Mesendoderm (in vitro differentiated cells): ENCODE measurements at regions not wholly inside any gene's neighbourhood (a gene's known extent, or its start where the extent isn't known, plus 50 kb on each side); places are given as distances from the start of the nearest gene placed in this dataset.
"Not testable (repeated sequence)": the region's sequence is repeated elsewhere in the genome, so short reads cannot be mapped to it uniquely, and the experiment has no call there.

Experiments used
- DNase-seq: peaks from one replicate; pipeline ENCODE4 v3.0.0; 2013
- H2AK5ac ChIP-seq: 2 replicates; pipeline ENCODE4 v1.6.1; 2013; ENCODE audit warnings: low read length, inconsistent platforms
- H2BK120ac ChIP-seq: 2 replicates; pipeline ENCODE4 v1.6.1; 2013; ENCODE audit warnings: low read depth, mild to moderate bottlenecking, low read length, moderate library complexity, mixed read lengths
- H2BK15ac ChIP-seq: replicated peaks from 2 replicates; pipeline ENCODE4 v1.6.1; 2013; ENCODE audit warnings: low read depth, mild to moderate bottlenecking, moderate library complexity
- H2BK5ac ChIP-seq: 2 replicates; pipeline ENCODE4 v1.6.1; 2013; ENCODE audit warnings: low read length, inconsistent platforms
- H3K18ac ChIP-seq: 2 replicates; pipeline ENCODE4 v1.6.1; 2013; ENCODE audit warnings: mild to moderate bottlenecking, low read length, mixed read lengths
- H3K23ac ChIP-seq: one replicate; pipeline ENCODE4 v1.6.1; 2013; ENCODE audit warnings: low read length
- H3K27ac ChIP-seq: 2 replicates; pipeline ENCODE4 v1.5.1; 2013; ENCODE audit warnings: low read depth, mild to moderate bottlenecking, inconsistent platforms, low read length, moderate library complexity
- H3K27me3 ChIP-seq: 2 replicates; pipeline ENCODE4 v1.6.1; 2013; ENCODE audit warnings: low read length, control low read depth, mild to moderate bottlenecking, inconsistent platforms; ENCODE audit not compliant: insufficient read depth, poor library complexity
- H3K36me3 ChIP-seq: 2 replicates; pipeline ENCODE4 v1.6.1; 2013; ENCODE audit warnings: low read length, inconsistent platforms; ENCODE audit not compliant: control insufficient read depth, insufficient read depth
- H3K4ac ChIP-seq: one replicate; pipeline ENCODE4 v1.6.1; 2013; ENCODE audit warnings: low read depth, mild to moderate bottlenecking, low read length, moderate library complexity
- H3K4me1 ChIP-seq: 2 replicates; pipeline ENCODE4 v1.6.1; 2013; ENCODE audit warnings: low read depth, low read length, inconsistent platforms; ENCODE audit not compliant: control insufficient read depth
- H3K4me2 ChIP-seq: 2 replicates; pipeline ENCODE4 v1.6.1; 2013; ENCODE audit warnings: low read length
- H3K4me3 ChIP-seq: 2 replicates; pipeline ENCODE4 v1.5.1; 2013; ENCODE audit warnings: mild to moderate bottlenecking, low read length
- H3K56ac ChIP-seq: one replicate; pipeline ENCODE4 v1.6.1; 2013; ENCODE audit warnings: low read length
- H3K79me1 ChIP-seq: 2 replicates; pipeline ENCODE4 v1.6.1; 2013; ENCODE audit warnings: low read length, inconsistent platforms
- H3K79me2 ChIP-seq: 2 replicates; pipeline ENCODE4 v1.6.1; 2013; ENCODE audit warnings: mild to moderate bottlenecking, low read length; ENCODE audit not compliant: control insufficient read depth, insufficient read depth
- H3K9ac ChIP-seq: 2 replicates; pipeline ENCODE4 v1.6.1; 2013; ENCODE audit warnings: low read length, inconsistent platforms
- H4K5ac ChIP-seq: one replicate; pipeline ENCODE4 v1.6.1; 2013; ENCODE audit warnings: low read length
- H4K8ac ChIP-seq: one replicate; pipeline ENCODE4 v1.6.1; 2013; ENCODE audit warnings: low read depth, mild to moderate bottlenecking, control low read depth, low read length, moderate library complexity
- WGBS: extraction: QIAGEN DNeasy Blood & Tissue Kit; methylation state at CpG from one replicate; pipeline ENCODE4 v1.1.7; 2013; ENCODE audit warnings: low lambda C conversion rate, missing lambda C conversion rate; ENCODE audit not compliant: insufficient coverage; ENCODE audit errors: extremely low coverage; 5-methylcytosine and 5-hydroxymethylcytosine counted together

GRCh38 chr15:35182841-35183479, 97.9 kb upstream of the NANOGP8 start:
- Histone ChIP-seq H3K4me2 (no peak overlapping the region), H3K27me3 (no peaks in the 10 kb centered on the region), H3K18ac (no peak overlapping the region), H3K23ac (no peak overlapping the region), H3K4me1 (no peaks in the 10 kb centered on the region), H3K79me1 (no peaks in the 10 kb centered on the region), H3K4ac (no peak overlapping the region), H3K56ac (no peak overlapping the region), H2BK5ac (no peak overlapping the region), H3K4me3 (no peak overlapping the region), H2BK120ac (no peak overlapping the region), H2BK15ac (no peak overlapping the region), H3K9ac (no peak overlapping the region), H3K27ac (no peak overlapping the region), H4K8ac (no peak overlapping the region), H3K36me3 (no peaks in the 10 kb centered on the region), H4K5ac (no peak overlapping the region), H2AK5ac (no peak overlapping the region), H3K79me2 (no peaks in the 10 kb centered on the region)
- no CpG with 5 or more reads among the region's 2 CpGs for WGBS
- peak; percentile 83 for DNase-seq

DNA sequence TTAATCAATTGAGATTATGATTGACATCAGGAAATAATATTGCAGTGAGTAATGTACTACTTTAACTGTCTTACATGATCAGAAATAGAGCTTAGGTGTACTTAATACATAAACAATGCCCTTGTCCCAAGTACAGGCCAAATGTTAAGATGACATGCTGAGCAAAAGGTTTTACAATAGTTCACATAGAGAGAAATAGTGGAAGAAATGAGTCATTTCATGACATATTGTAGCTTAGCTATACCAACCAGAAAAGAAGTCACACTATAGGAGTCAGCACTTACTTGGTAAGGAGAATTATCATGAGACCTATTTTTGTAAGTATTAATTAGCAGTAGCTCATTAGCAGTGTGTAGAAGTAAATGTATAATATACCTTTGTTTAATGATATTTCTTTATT, 96.4 kb upstream of the NANOGP8 start:
- Histone ChIP-seq H3K56ac (no peak overlapping the region), H3K27ac (no peak overlapping the region), H3K4me2 (no peak overlapping the region), H3K4me3 (no peak overlapping the region), H3K79me2 (no peaks in the 10 kb centered on the region), H3K18ac (no peak overlapping the region), H3K23ac (no peak overlapping the region), H3K4ac (no peak overlapping the region), H3K4me1 (no peaks in the 10 kb centered on the region), H4K8ac (no peak overlapping the region), H3K9ac (no peak overlapping the region), H2AK5ac (no peak overlapping the region), H3K27me3 (no peaks in the 10 kb centered on the region), H2BK120ac (no peak overlapping the region), H2BK5ac (no peak overlapping the region), H3K36me3 (no peaks in the 10 kb centered on the region), H3K79me1 (no peaks in the 10 kb centered on the region), H2BK15ac (no peak overlapping the region), H4K5ac (no peak overlapping the region)
- DNase-seq: no peak

DNA sequence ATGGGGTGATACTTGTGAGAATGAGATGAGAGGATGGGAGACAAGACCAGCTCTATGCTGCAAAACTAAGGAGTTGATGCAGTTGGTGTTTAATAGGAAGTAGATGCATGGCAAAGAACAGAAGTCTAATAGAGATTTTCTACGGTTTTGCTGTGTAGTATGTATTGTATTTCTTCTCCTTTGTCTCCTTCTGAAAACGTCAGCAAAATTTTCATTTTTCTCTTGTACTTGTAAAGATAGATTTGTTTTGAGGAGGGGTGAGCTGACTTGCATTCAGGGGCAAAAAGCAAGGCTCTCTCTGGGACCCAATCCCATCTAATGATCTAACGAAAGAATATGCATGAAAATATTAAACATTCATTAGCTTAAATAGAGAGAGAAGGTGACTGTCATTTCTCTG, 94.6 kb upstream of the NANOGP8 start:
- no peaks in the 10 kb centered on the region for H3K4me1 ChIP-seq
- no peak overlapping the region for H3K4me2 ChIP-seq
- no peaks in the 10 kb centered on the region for H3K27me3 ChIP-seq
- no peak overlapping the region for H3K23ac ChIP-seq
- no peak overlapping the region for H2BK5ac ChIP-seq
- WGBS: no CpG with 5 or more reads among the region's 3 CpGs
- no peak for DNase-seq
- H2BK15ac ChIP-seq: no peak overlapping the region
- H3K4ac ChIP-seq: no peak overlapping the region
- no peak overlapping the region for H3K27ac ChIP-seq
- no peak overlapping the region for H3K56ac ChIP-seq
- H3K9ac ChIP-seq: no peak overlapping the region
- H4K8ac ChIP-seq: no peak overlapping the region
- H3K79me2 ChIP-seq: no peaks in the 10 kb centered on the region
- H2AK5ac ChIP-seq: no peak overlapping the region
- H3K79me1 ChIP-seq: no peaks in the 10 kb centered on the region
- H3K36me3 ChIP-seq: no peaks in the 10 kb centered on the region
- no peak overlapping the region for H3K18ac ChIP-seq
- H2BK120ac ChIP-seq: no peak overlapping the region
- no peak overlapping the region for H3K4me3 ChIP-seq
- no peak overlapping the region for H4K5ac ChIP-seq

DNA sequence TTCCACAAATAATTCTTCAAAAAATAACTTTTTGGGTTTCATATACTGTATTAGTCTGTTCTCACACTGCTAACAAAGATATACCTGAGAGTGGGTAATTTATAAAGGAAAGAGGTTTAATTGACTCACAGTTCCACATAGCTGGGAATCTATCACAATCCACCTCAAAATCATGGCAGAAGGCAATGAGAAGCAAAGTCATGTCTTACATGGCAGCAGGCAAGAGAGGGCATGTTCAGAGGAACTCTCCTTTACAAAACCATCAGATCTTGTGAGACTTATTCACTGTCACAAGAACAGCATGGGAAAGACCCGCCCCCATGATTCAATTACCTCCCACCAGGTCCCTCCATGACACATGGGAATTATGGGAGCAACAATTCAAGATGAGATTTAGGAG, 93.1 kb upstream of the NANOGP8 start:
- not testable (repeated sequence) for H3K27ac ChIP-seq, H4K5ac ChIP-seq, H2AK5ac ChIP-seq, H4K8ac ChIP-seq, DNase-seq, H3K4me1 ChIP-seq, H2BK120ac ChIP-seq, H3K27me3 ChIP-seq, H3K18ac ChIP-seq, H3K36me3 ChIP-seq, H3K23ac ChIP-seq, H3K4me3 ChIP-seq, H3K56ac ChIP-seq, H2BK15ac ChIP-seq, H2BK5ac ChIP-seq, H3K4me2 ChIP-seq, H3K9ac ChIP-seq, H3K4ac ChIP-seq, H3K79me1 ChIP-seq, H3K79me2 ChIP-seq
- WGBS: no CpG with 5 or more reads among the region's 1 CpG

DNA sequence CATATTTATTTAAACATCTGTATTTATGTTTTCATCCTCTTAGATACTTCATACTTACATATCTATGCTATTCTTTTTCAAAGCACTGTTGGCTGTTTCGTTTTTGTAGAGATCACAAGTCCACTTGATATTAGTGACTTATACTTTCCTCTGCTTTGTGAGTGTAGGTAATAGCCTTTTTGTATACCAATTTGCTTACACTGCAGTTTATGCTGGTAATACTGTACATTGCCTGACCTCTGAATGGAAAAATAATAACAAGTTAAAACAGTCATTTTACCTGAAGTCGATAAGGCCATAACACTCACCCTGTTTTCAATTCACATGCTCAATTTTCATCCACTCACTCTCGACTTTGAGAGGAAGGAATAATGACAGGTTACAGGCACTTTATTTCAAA, 89.9 kb upstream of the NANOGP8 start:
- H3K79me1 ChIP-seq: no peaks in the 10 kb centered on the region
- no peak overlapping the region for H3K56ac ChIP-seq
- no peak overlapping the region for H3K4me2 ChIP-seq
- H3K4ac ChIP-seq: no peak overlapping the region
- no peak overlapping the region for H3K27ac ChIP-seq
- H4K8ac ChIP-seq: no peak overlapping the region
- H3K79me2 ChIP-seq: no peaks in the 10 kb centered on the region
- H3K18ac ChIP-seq: no peak overlapping the region
- no peak overlapping the region for H4K5ac ChIP-seq
- no peak overlapping the region for H3K9ac ChIP-seq
- WGBS: no CpG with 5 or more reads among the region's 3 CpGs
- no peak overlapping the region for H2AK5ac ChIP-seq
- no peak overlapping the region for H2BK15ac ChIP-seq
- DNase-seq: no peak
- H3K4me1 ChIP-seq: no peaks in the 10 kb centered on the region
- no peak overlapping the region for H2BK5ac ChIP-seq
- no peak overlapping the region for H3K23ac ChIP-seq
- H3K36me3 ChIP-seq: no peaks in the 10 kb centered on the region
- H3K27me3 ChIP-seq: no peaks in the 10 kb centered on the region
- H3K4me3 ChIP-seq: no peak overlapping the region
- no peak overlapping the region for H2BK120ac ChIP-seq

- no CpG with 5 or more reads among the region's 4 CpGs for WGBS
- no peak overlapping the region for H3K23ac ChIP-seq
- no peaks in the 10 kb centered on the region for H3K79me2 ChIP-seq
- no peak overlapping the region for H3K4me2 ChIP-seq
- H3K4me1 ChIP-seq: no peaks in the 10 kb centered on the region
- no peak overlapping the region for H4K8ac ChIP-seq
- H3K79me1 ChIP-seq: no peaks in the 10 kb centered on the region
- no peak overlapping the region for H3K4me3 ChIP-seq
- no peak overlapping the region for H2BK120ac ChIP-seq
- H2BK15ac ChIP-seq: no peak overlapping the region
- H3K27me3 ChIP-seq: no peaks in the 10 kb centered on the region
- H3K18ac ChIP-seq: no peak overlapping the region
- H3K36me3 ChIP-seq: no peaks in the 10 kb centered on the region
- no peak overlapping the region for H3K4ac ChIP-seq
- H3K56ac ChIP-seq: no peak overlapping the region
- H3K9ac ChIP-seq: no peak overlapping the region
- no peak for DNase-seq
- H2BK5ac ChIP-seq: no peak overlapping the region
- no peak overlapping the region for H4K5ac ChIP-seq
- no peak overlapping the region for H3K27ac ChIP-seq
- no peak overlapping the region for H2AK5ac ChIP-seq
These were observed 88.5 kb upstream of the NANOGP8 start for GRCh38 chr15:35173444-35174118.
